A549 (cell line): ENCODE measurements at regions not wholly inside any gene's neighbourhood (a gene's known extent, or its start where the extent isn't known, plus 50 kb on each side); places are given as distances from the start of the nearest gene placed in this dataset.

Source experiments
- NPAS2 ChIP-seq: fragments of 250-450 bp; sonication (Bioruptor Pico); IDR thresholded peaks from 2 replicates; pipeline ENCODE4 v1.8.0; 2022; ENCODE audit warnings: mild to moderate bottlenecking, moderate library complexity, borderline replicate concordance
- NR3C1 ChIP-seq: fragments of >200 bp; sonication (Bioruptor Twin); formaldehyde crosslinking; IDR thresholded peaks from 3 replicates; pipeline ENCODE4 v1.6.1; 2017
- POLR2A ChIP-seq: IDR thresholded peaks from 2 replicates; pipeline ENCODE4 v1.6.1; 2012; ENCODE audit warnings: mild to moderate bottlenecking, low read length
- POLR2AphosphoS2 ChIP-seq: conservative IDR thresholded peaks from 2 replicates; pipeline ENCODE4 v1.6.1; 2012; ENCODE audit warnings: low read length, improper control_type of control experiment, inconsistent platforms
- RAD21 ChIP-seq, 2 experiments: fragments of >200 bp in 1 of 2; sonication (Bioruptor Twin) in 1 of 2; formaldehyde crosslinking in 1 of 2; IDR thresholded peaks in 1 of 2; conservative IDR thresholded peaks in 1 of 2; 2 replicates in 1 of 2; 3 replicates in 1 of 2; pipeline ENCODE4 v1.6.1; 2012 to 2018; ENCODE audit warnings: inconsistent platforms in 1 of 2
- SMC3 ChIP-seq: fragments of >200 bp; sonication (Bioruptor Twin); formaldehyde crosslinking; IDR thresholded peaks from 3 replicates; pipeline ENCODE4 v1.6.1; 2018; ENCODE audit warnings: inconsistent platforms
- ZSCAN20 ChIP-seq: fragments of 250-450 bp; sonication (Bioruptor Pico); IDR thresholded peaks from 2 replicates; pipeline ENCODE4 v1.8.0; 2022; ENCODE audit warnings: mild to moderate bottlenecking, moderate library complexity
- TF ChIP-seq, protein P1 (sequence below): fragments of >200 bp; sonication (Bioruptor Twin); formaldehyde crosslinking; IDR thresholded peaks from 3 replicates; pipeline ENCODE4 v1.6.1; 2016
- TF ChIP-seq, protein P2 (sequence below): fragments of >200 bp; sonication (Bioruptor Twin); formaldehyde crosslinking; IDR thresholded peaks from 3 replicates; pipeline ENCODE4 v1.5.1; 2016
- TF ChIP-seq, protein P3 (sequence below): fragments of 200-600 bp; sonication (generic); IDR thresholded peaks from 2 replicates; pipeline ENCODE4 v1.6.1; 2016; ENCODE audit warnings: antibody characterized with exemption, mild to moderate bottlenecking, moderate library complexity

DNA sequence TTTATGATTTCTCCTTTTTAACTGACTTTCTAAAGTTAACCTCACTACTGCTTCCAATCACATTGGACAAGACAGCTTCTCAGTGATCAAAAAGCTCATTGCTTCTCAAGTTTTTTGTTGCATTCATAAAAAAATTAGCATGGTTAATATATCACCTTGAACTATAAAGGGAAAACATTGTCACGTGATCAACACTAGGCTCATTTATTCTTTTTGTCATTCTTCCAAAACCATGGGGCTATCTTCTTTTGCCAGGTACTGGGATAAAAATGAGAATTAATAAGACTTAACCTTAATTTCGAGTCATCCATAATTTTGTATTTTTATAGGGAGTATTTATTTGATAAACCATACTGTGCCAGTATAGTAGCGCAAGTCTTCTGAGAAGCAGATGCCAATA, 1105.9 kb upstream of the TENM3 start:
- TF ChIP-seq RAD21 (conservative IDR thresholded peaks at IDR 0.05 in 1 of 2, IDR thresholded peaks at IDR 0.05 in 1 of 2) (no peak), NPAS2 (CRISPR knock-in tag) (no peak), POLR2A (no peak), POLR2AphosphoS2 (no peak), NR3C1 (no peak), ZSCAN20 (CRISPR knock-in tag) (no peak), SMC3 (no peak)
- TF ChIP-seq, protein P1, sequence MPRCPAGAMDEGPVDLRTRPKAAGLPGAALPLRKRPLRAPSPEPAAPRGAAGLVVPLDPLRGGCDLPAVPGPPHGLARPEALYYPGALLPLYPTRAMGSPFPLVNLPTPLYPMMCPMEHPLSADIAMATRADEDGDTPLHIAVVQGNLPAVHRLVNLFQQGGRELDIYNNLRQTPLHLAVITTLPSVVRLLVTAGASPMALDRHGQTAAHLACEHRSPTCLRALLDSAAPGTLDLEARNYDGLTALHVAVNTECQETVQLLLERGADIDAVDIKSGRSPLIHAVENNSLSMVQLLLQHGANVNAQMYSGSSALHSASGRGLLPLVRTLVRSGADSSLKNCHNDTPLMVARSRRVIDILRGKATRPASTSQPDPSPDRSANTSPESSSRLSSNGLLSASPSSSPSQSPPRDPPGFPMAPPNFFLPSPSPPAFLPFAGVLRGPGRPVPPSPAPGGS = no peak
- TF ChIP-seq, protein P2, sequence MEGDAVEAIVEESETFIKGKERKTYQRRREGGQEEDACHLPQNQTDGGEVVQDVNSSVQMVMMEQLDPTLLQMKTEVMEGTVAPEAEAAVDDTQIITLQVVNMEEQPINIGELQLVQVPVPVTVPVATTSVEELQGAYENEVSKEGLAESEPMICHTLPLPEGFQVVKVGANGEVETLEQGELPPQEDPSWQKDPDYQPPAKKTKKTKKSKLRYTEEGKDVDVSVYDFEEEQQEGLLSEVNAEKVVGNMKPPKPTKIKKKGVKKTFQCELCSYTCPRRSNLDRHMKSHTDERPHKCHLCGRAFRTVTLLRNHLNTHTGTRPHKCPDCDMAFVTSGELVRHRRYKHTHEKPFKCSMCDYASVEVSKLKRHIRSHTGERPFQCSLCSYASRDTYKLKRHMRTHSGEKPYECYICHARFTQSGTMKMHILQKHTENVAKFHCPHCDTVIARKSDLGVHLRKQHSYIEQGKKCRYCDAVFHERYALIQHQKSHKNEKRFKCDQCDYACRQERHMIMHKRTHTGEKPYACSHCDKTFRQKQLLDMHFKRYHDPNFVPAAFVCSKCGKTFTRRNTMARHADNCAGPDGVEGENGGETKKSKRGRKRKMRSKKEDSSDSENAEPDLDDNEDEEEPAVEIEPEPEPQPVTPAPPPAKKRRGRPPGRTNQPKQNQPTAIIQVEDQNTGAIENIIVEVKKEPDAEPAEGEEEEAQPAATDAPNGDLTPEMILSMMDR = no peak
- TF ChIP-seq, protein P3, sequence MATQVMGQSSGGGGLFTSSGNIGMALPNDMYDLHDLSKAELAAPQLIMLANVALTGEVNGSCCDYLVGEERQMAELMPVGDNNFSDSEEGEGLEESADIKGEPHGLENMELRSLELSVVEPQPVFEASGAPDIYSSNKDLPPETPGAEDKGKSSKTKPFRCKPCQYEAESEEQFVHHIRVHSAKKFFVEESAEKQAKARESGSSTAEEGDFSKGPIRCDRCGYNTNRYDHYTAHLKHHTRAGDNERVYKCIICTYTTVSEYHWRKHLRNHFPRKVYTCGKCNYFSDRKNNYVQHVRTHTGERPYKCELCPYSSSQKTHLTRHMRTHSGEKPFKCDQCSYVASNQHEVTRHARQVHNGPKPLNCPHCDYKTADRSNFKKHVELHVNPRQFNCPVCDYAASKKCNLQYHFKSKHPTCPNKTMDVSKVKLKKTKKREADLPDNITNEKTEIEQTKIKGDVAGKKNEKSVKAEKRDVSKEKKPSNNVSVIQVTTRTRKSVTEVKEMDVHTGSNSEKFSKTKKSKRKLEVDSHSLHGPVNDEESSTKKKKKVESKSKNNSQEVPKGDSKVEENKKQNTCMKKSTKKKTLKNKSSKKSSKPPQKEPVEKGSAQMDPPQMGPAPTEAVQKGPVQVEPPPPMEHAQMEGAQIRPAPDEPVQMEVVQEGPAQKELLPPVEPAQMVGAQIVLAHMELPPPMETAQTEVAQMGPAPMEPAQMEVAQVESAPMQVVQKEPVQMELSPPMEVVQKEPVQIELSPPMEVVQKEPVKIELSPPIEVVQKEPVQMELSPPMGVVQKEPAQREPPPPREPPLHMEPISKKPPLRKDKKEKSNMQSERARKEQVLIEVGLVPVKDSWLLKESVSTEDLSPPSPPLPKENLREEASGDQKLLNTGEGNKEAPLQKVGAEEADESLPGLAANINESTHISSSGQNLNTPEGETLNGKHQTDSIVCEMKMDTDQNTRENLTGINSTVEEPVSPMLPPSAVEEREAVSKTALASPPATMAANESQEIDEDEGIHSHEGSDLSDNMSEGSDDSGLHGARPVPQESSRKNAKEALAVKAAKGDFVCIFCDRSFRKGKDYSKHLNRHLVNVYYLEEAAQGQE = no peak
